Muscle of leg (tissue), 3 donors: ENCODE measurements at regions not wholly inside any gene's neighbourhood (a gene's known extent, or its start where the extent isn't known, plus 50 kb on each side); places are given as distances from the start of the nearest gene placed in this dataset.

Experiments used
- DNase-seq: peaks from one replicate; pipeline ENCODE4 v3.0.0; 2013
- H3K27ac ChIP-seq: one replicate; pipeline ENCODE4 v1.5.1; 2013; ENCODE audit warnings: mild to moderate bottlenecking, low read length, control low read depth
- H3K27me3 ChIP-seq: one replicate; pipeline ENCODE4 v1.6.1; 2013; ENCODE audit warnings: low read length; ENCODE audit not compliant: control insufficient read depth, insufficient read depth
- H3K36me3 ChIP-seq: one replicate; pipeline ENCODE4 v1.6.1; 2013; ENCODE audit warnings: low read length; ENCODE audit not compliant: control insufficient read depth, insufficient read depth
- H3K4me1 ChIP-seq: one replicate; pipeline ENCODE4 v1.6.1; 2013; ENCODE audit warnings: low read length; ENCODE audit not compliant: control insufficient read depth, insufficient read depth
- H3K4me3 ChIP-seq: one replicate; pipeline ENCODE4 v1.5.1; 2013; ENCODE audit warnings: low read length, control low read depth
- H3K9me3 ChIP-seq: replicated peaks from 2 replicates; pipeline ENCODE4 v1.6.1; 2013; ENCODE audit warnings: low read depth, low read length; ENCODE audit not compliant: control insufficient read depth
- WGBS: methylation state at CpG from one replicate; pipeline ENCODE4 v1.1.5; 2013; ENCODE audit warnings: missing lambda C conversion rate; ENCODE audit not compliant: insufficient coverage; 5-methylcytosine and 5-hydroxymethylcytosine counted together

- no peak overlapping the region for H3K4me3 ChIP-seq
- 75% methylated on average over 1 of the region's 2 CpGs for WGBS
- no peaks in the 10 kb centered on the region for H3K4me1 ChIP-seq
- H3K27me3 ChIP-seq, result no peaks in the 10 kb centered on the region
- H3K27ac ChIP-seq, result no peak overlapping the region
- H3K36me3 ChIP-seq, result no peaks in the 10 kb centered on the region
- no peaks in the 10 kb centered on the region for H3K9me3 ChIP-seq
- DNase-seq, result no peak
Measured at GRCh38 chr2:164388511-164388910, 232.8 kb downstream of the GRB14 start.

GRCh38 chr2:164386231-164386630 is 235.1 kb downstream of the GRB14 start:
- no peaks in the 10 kb centered on the region for H3K27me3 ChIP-seq
- no peaks in the 10 kb centered on the region for H3K9me3 ChIP-seq
- 54% methylated on average over 4 of the region's 5 CpGs for WGBS
- H3K4me3 ChIP-seq, result no peak overlapping the region
- H3K4me1 ChIP-seq, result no peaks in the 10 kb centered on the region
- no peak overlapping the region for H3K27ac ChIP-seq
- DNase-seq, result no peak
- H3K36me3 ChIP-seq, result no peaks in the 10 kb centered on the region

GRCh38 chr2:164384434-164384833 is 236.8 kb downstream of the GRB14 start:
- Histone ChIP-seq H3K27me3 (no peaks in the 10 kb centered on the region), H3K4me3 (no peak overlapping the region), H3K27ac (no peak overlapping the region), H3K36me3 (no peaks in the 10 kb centered on the region), H3K9me3 (no peaks in the 10 kb centered on the region), H3K4me1 (no peaks in the 10 kb centered on the region)
- DNase-seq, result no peak

GRCh38 chr2:164371916-164372315 is 249.4 kb downstream of the GRB14 start:
- Histone ChIP-seq H3K36me3 (no peaks in the 10 kb centered on the region), H3K4me1 (no peaks in the 10 kb centered on the region), H3K9me3 (peaks cover 4% of the 10 kb centered on the region), H3K27me3 (no peaks in the 10 kb centered on the region), H3K27ac (no peak overlapping the region), H3K4me3 (no peak overlapping the region)
- 100% methylated on average over 1 of the region's 4 CpGs for WGBS
- no peak for DNase-seq

GRCh38 chr2:164369366-164369765 is 251.9 kb downstream of the GRB14 start:
- Histone ChIP-seq H3K9me3 (peaks cover 4% of the 10 kb centered on the region), H3K4me1 (no peaks in the 10 kb centered on the region), H3K27ac (peak overlapping the region; percentile 65), H3K36me3 (no peaks in the 10 kb centered on the region), H3K4me3 (no peak overlapping the region), H3K27me3 (no peaks in the 10 kb centered on the region)
- peak; percentile 48 for DNase-seq
- no CpG with 5 or more reads among the region's 1 CpG for WGBS

- DNase-seq, result peak; percentile 87
Measured at GRCh38 chr2:164368896-164369295, 252.4 kb downstream of the GRB14 start.

GRCh38 chr2:164363646-164364045 is 257.6 kb downstream of the GRB14 start:
- H3K27me3 ChIP-seq, result no peaks in the 10 kb centered on the region
- H3K4me1 ChIP-seq, result no peaks in the 10 kb centered on the region
- no peaks in the 10 kb centered on the region for H3K36me3 ChIP-seq
- H3K9me3 ChIP-seq, result no peaks in the 10 kb centered on the region
- H3K4me3 ChIP-seq, result no peak overlapping the region
- no peak for DNase-seq
- no peak overlapping the region for H3K27ac ChIP-seq

More at GRCh38 chr2:164368896-164369295, 252.4 kb downstream of the GRB14 start:
- WGBS, result no CpG with 5 or more reads among the region's 2 CpGs
- no peaks in the 10 kb centered on the region for H3K27me3 ChIP-seq
- H3K4me1 ChIP-seq, result no peaks in the 10 kb centered on the region
- no peak overlapping the region for H3K27ac ChIP-seq
- H3K9me3 ChIP-seq, result peaks cover 4% of the 10 kb centered on the region
- no peaks in the 10 kb centered on the region for H3K36me3 ChIP-seq
- no peak overlapping the region for H3K4me3 ChIP-seq

GRCh38 chr2:164351536-164351935 is 269.7 kb downstream of the GRB14 start:
- WGBS, result no CpG with 5 or more reads among the region's 2 CpGs

GRCh38 chr2:164335947-164336346 is 285.3 kb downstream of the GRB14 start:
- WGBS, result 72% methylated on average over 2 of the region's 2 CpGs
- no peak overlapping the region for H3K4me3 ChIP-seq
- H3K27me3 ChIP-seq, result no peaks in the 10 kb centered on the region
- H3K36me3 ChIP-seq, result no peaks in the 10 kb centered on the region
- no peaks in the 10 kb centered on the region for H3K9me3 ChIP-seq
- no peak overlapping the region for H3K27ac ChIP-seq
- H3K4me1 ChIP-seq, result no peaks in the 10 kb centered on the region
- no peak for DNase-seq

More at GRCh38 chr2:164351536-164351935, 269.7 kb downstream of the GRB14 start:
- no peaks in the 10 kb centered on the region for H3K9me3 ChIP-seq
- H3K27me3 ChIP-seq, result no peaks in the 10 kb centered on the region
- no peak overlapping the region for H3K4me3 ChIP-seq
- H3K27ac ChIP-seq, result no peak overlapping the region
- no peaks in the 10 kb centered on the region for H3K4me1 ChIP-seq
- DNase-seq, result no peak
- H3K36me3 ChIP-seq, result no peaks in the 10 kb centered on the region

- no peak for DNase-seq
- no peaks in the 10 kb centered on the region for H3K27me3 ChIP-seq
- no peak overlapping the region for H3K27ac ChIP-seq
- H3K4me3 ChIP-seq, result no peak overlapping the region
- WGBS, result 100% methylated on average over 2 of the region's 2 CpGs
- H3K36me3 ChIP-seq, result no peaks in the 10 kb centered on the region
- H3K4me1 ChIP-seq, result no peaks in the 10 kb centered on the region
- H3K9me3 ChIP-seq, result no peaks in the 10 kb centered on the region
Measured at GRCh38 chr2:164335128-164335527, 286.2 kb downstream of the GRB14 start.

- Histone ChIP-seq H3K4me3 (no peak overlapping the region), H3K9me3 (no peaks in the 10 kb centered on the region), H3K4me1 (no peaks in the 10 kb centered on the region), H3K36me3 (no peaks in the 10 kb centered on the region), H3K27ac (no peak overlapping the region), H3K27me3 (no peaks in the 10 kb centered on the region)
- DNase-seq, result no peak
- 93% methylated on average over 4 of the region's 4 CpGs for WGBS
Measured at GRCh38 chr2:164328310-164328709, 293.0 kb downstream of the GRB14 start.
